ENCODE measurements at regions not wholly inside any gene's neighbourhood (a gene's known extent, or its start where the extent isn't known, plus 50 kb on each side); places are given as distances from the start of the nearest gene placed in this dataset.

- Histone ChIP-seq H4K5ac (ENCODE audit: low read depth, low read length) (no peak overlapping the region), H4K91ac (ENCODE audit: insufficient read depth, low read depth, low read length) (no peak overlapping the region), H2BK5ac (ENCODE audit: low read depth, low read length, poor library complexity, severe bottlenecking) (no peak overlapping the region), H2AK9ac (replicated peaks; ENCODE audit: low read depth, low read length, poor library complexity) (no peak overlapping the region), H3K9me1 (ENCODE audit: insufficient read depth, low read length) (no peaks in the 10 kb centered on the region), H3K4me3 (ENCODE audit: insufficient read depth, low read depth, low read length) (no peak overlapping the region), H3K9me3 (ENCODE audit: control insufficient read depth, insufficient read depth, low read length) (no peaks in the 10 kb centered on the region; the same call in none of the 2 replicates), H4K20me1 (ENCODE audit: insufficient read depth, low read length) (no peaks in the 10 kb centered on the region), H2AK5ac (ENCODE audit: low read depth, low read length) (no peak overlapping the region), H3K27me3 (ENCODE audit: control insufficient read depth, insufficient read depth, low read length) (no peaks in the 10 kb centered on the region; the same call in 1 of the 2 replicates), H2AFZ (replicated peaks; ENCODE audit: low read length, poor library complexity) (no peak overlapping the region), H3K36me3 (ENCODE audit: control insufficient read depth, insufficient read depth, low read length) (no peaks in the 10 kb centered on the region), H3K4ac (ENCODE audit: low read depth, low read length) (no peak overlapping the region), H2BK20ac (ENCODE audit: low read depth, low read length) (no peak overlapping the region), H3K14ac (replicated peaks; ENCODE audit: low read depth, low read length) (no peak overlapping the region), H2BK15ac (ENCODE audit: low read depth, low read length) (no peak overlapping the region), H3K9ac (ENCODE audit: low read depth, low read length) (no peak overlapping the region), H3K4me2 (ENCODE audit: low read depth, low read length) (no peak overlapping the region), H3K23ac (ENCODE audit: low read depth, low read length) (no peak overlapping the region), H3K4me1 (ENCODE audit: control insufficient read depth, insufficient read depth, low read length) (peaks cover 3% of the 10 kb centered on the region; the same call in 1 of the 2 replicates), H2BK120ac (ENCODE audit: low read depth, low read length) (no peak overlapping the region), H4K8ac (ENCODE audit: low read depth in 2 of 2, low read length in 2 of 2) (no peak overlapping the region), H3K79me1 (ENCODE audit: low read depth in 1 of 2, low read length in 2 of 2) (no peaks in the 10 kb centered on the region), H3K18ac (ENCODE audit: low read depth, low read length) (no peak overlapping the region), H3K27ac (ENCODE audit: insufficient read depth, low read length) (no peak overlapping the region), H3K56ac (ENCODE audit: extremely low read depth, insufficient read depth, low read length) (no peak overlapping the region)
- POLR2A ChIA-PET (ENCODE audit: unreplicated experiment) = no interaction called here
- no CpG with 5 or more reads among the region's 1 CpG for WGBS, 2 experiments (ENCODE audit: extremely low coverage in 2 of 2, insufficient read length in 1 of 2)
- no peak for ATAC-seq (ENCODE audit: low read depth)
- CTCF ChIA-PET = interaction anchor here (0.6 to 1.0 kb wide), 3 partner anchors 37 to 151 kb away, joined by 3 to 4 read pairs (median 4); no protein-coding TSS in a partner anchor
- in situ Hi-C loops (cut with MboI; ENCODE audit: low sequenced_read_pairs) = no loop called here
- DNase-seq = no peak
- TF ChIP-seq NFE2L2 (IDR thresholded peaks at IDR 0.05; ENCODE audit: low read depth, low read length) (no peak), CEBPB (IDR thresholded peaks at IDR 0.05; ENCODE audit: low read depth, low read length) (peak; percentile 43), BHLHE40 (IDR thresholded peaks at IDR 0.05; ENCODE audit: low read depth, low read length) (no peak)
- dilution Hi-C loops (cut with HindIII; ENCODE audit: low sequenced_read_pairs, unreplicated experiment) = no loop called here
- intact Hi-C loops (cut with micrococcal nuclease) = no loop called here
- BruUV-seq (replicated peaks) = no TSS peak
These were observed 370.9 kb downstream of the AEBP2 start for GRCh38 chr12:19810213-19810612.
